Peyer's patch (tissue), 4 donors: ENCODE measurements at regions not wholly inside any gene's neighbourhood (a gene's known extent, or its start where the extent isn't known, plus 50 kb on each side); places are given as distances from the start of the nearest gene placed in this dataset.

Experiments
- DNase-seq, 3 donors: peaks; one replicate each; pipeline ENCODE4 v3.0.0-alpha.2; 2017 to 2019
- H3K27ac ChIP-seq, 4 donors: fragments of 200-600 bp; sonication (generic); one replicate each; pipeline ENCODE4 v1.5.1; 2016 to 2019
- H3K27me3 ChIP-seq, 2 donors: fragments of 200-600 bp; sonication (generic); one replicate each; pipeline ENCODE4 v1.5.1; 2019
- H3K36me3 ChIP-seq, 3 donors: fragments of 200-600 bp; sonication (generic); one replicate each; pipeline ENCODE4 v1.5.1; 2016 to 2019
- H3K4me1 ChIP-seq, 4 donors: fragments of 200-600 bp; sonication (generic); one replicate each; pipeline ENCODE4 v1.5.1; 2016 to 2019
- H3K4me3 ChIP-seq, 4 donors: fragments of 200-600 bp; sonication (generic); 1 replicate in 3 of 4; 2 replicates in 1 of 4; pipeline ENCODE4 v1.5.1; 2016 to 2019; ENCODE audit warnings: mild to moderate bottlenecking in 1 of 4
- H3K9me3 ChIP-seq, 4 donors: fragments of 200-600 bp; sonication (generic); one replicate each; pipeline ENCODE4 v1.5.1; 2016 to 2019; ENCODE audit warnings: mild to moderate bottlenecking in 1 of 4
- CTCF ChIP-seq, 6 experiments: fragments of 450-650 bp in 4 of 6; fragments of 200-600 bp in 2 of 6; sonication (generic) in 1 of 6; IDR thresholded peaks; one replicate each; pipeline ENCODE4 v1.5.1; 2017 to 2019; ENCODE audit warnings: antibody characterized with exemption in 6 of 6, mild to moderate bottlenecking in 3 of 6, moderate library complexity in 1 of 6
- POLR2A ChIP-seq, 2 donors: fragments of 450-650 bp; IDR thresholded peaks; one replicate each; pipeline ENCODE4 v1.5.1; 2017; ENCODE audit warnings: antibody characterized with exemption in 2 of 2, mild to moderate bottlenecking in 2 of 2, moderate library complexity in 2 of 2

- Histone ChIP-seq H3K9me3 (no peaks in the 10 kb centered on the region), H3K4me1 (no peaks in the 10 kb centered on the region), H3K27me3 (no peaks in the 10 kb centered on the region), H3K27ac (no peak overlapping the region), H3K4me3 (no peak overlapping the region), H3K36me3 (no peaks in the 10 kb centered on the region)
- no peak for DNase-seq
- no peak for TF ChIP-seq POLR2A (IDR thresholded peaks at IDR 0.05)
- no peak for TF ChIP-seq CTCF (IDR thresholded peaks at IDR 0.05)
Measured at GRCh38 chr12:60930151-60930550, 1330.1 kb upstream of the USP15 start.

GRCh38 chr12:60935981-60936761, 1324.0 kb upstream of the USP15 start:
- H3K27me3 ChIP-seq = no peaks in the 10 kb centered on the region
- H3K9me3 ChIP-seq = peaks cover 0 to 9% (median 0%) of the 10 kb centered on the region in 4 donors
- H3K4me3 ChIP-seq = no peak overlapping the region
- no peak for DNase-seq
- H3K27ac ChIP-seq = no peak overlapping the region
- H3K4me1 ChIP-seq = no peaks in the 10 kb centered on the region
- TF ChIP-seq CTCF (IDR thresholded peaks at IDR 0.05) = no peak
- no peak for TF ChIP-seq POLR2A (IDR thresholded peaks at IDR 0.05)
- no peaks in the 10 kb centered on the region for H3K36me3 ChIP-seq

- no peak for TF ChIP-seq POLR2A (IDR thresholded peaks at IDR 0.05)
- no peak for TF ChIP-seq CTCF (IDR thresholded peaks at IDR 0.05)
- no peaks in the 10 kb centered on the region for H3K27me3 ChIP-seq
Measured at GRCh38 chr12:60947533-60947932, 1312.7 kb upstream of the USP15 start.

GRCh38 chr12:60967128-60967527, 1293.1 kb upstream of the USP15 start:
- no peak for DNase-seq
- Histone ChIP-seq H3K9me3 (no peaks in the 10 kb centered on the region), H3K27ac (no peak overlapping the region), H3K4me1 (no peaks in the 10 kb centered on the region), H3K36me3 (no peaks in the 10 kb centered on the region), H3K27me3 (no peaks in the 10 kb centered on the region), H3K4me3 (no peak overlapping the region)
- no peak for TF ChIP-seq POLR2A (IDR thresholded peaks at IDR 0.05)
- no peak for TF ChIP-seq CTCF (IDR thresholded peaks at IDR 0.05)

More at GRCh38 chr12:60947533-60947932, 1312.7 kb upstream of the USP15 start:
- H3K4me3 ChIP-seq = no peak overlapping the region
- no peaks in the 10 kb centered on the region for H3K9me3 ChIP-seq
- H3K4me1 ChIP-seq = no peaks in the 10 kb centered on the region
- H3K27ac ChIP-seq = no peak overlapping the region
- no peaks in the 10 kb centered on the region for H3K36me3 ChIP-seq
- DNase-seq = no peak

- Histone ChIP-seq H3K4me3 (no peak overlapping the region), H3K27me3 (no peaks in the 10 kb centered on the region), H3K9me3 (no peaks in the 10 kb centered on the region), H3K36me3 (no peaks in the 10 kb centered on the region), H3K4me1 (no peaks in the 10 kb centered on the region), H3K27ac (no peak overlapping the region)
- TF ChIP-seq CTCF (IDR thresholded peaks at IDR 0.05) (no peak), POLR2A (IDR thresholded peaks at IDR 0.05) (no peak)
- no peak for DNase-seq
Measured at GRCh38 chr12:60977966-60978365, 1282.2 kb upstream of the USP15 start.
